IMR-90 (cell line): ENCODE measurements at regions not wholly inside any gene's neighbourhood (a gene's known extent, or its start where the extent isn't known, plus 50 kb on each side); places are given as distances from the start of the nearest gene placed in this dataset.

ENCODE experiments used
- ATAC-seq: fragments of 200-7000 bp; cut with Tn5 transposase; 2 replicates; pipeline ENCODE4 v1.9.1; 2020; ENCODE audit warnings: low read depth, mild to moderate bottlenecking, moderate library complexity
- BruUV-seq: library from RNA; stranded (reverse); fragments of 400-500 nt; replicated peaks from 2 replicates; lab custom pipeline; 2021; lab: Mats Ljungman, UMichigan
- CTCF ChIA-PET: fragments of 300-600 bp; formaldehyde crosslinking; extraction: SDS; loops from one replicate; lab custom pipeline; 2021; ENCODE audit warnings: antibody characterized with exemption; lab: Yijun Ruan, JAX
- POLR2A ChIA-PET: fragments of 300-600 bp; sonication (Branson Sonifier 250); formaldehyde crosslinking; loops from one replicate; lab custom pipeline; 2022; ENCODE audit warnings: antibody characterized with exemption; ENCODE audit not compliant: unreplicated experiment; lab: Charles Lee
- DNase-seq: peaks from one replicate; pipeline ENCODE4 v3.0.0; 2013
- H2AFZ ChIP-seq: replicated peaks from 2 replicates; pipeline ENCODE3; 2013; ENCODE audit warnings: low read length, mild to moderate bottlenecking; ENCODE audit not compliant: poor library complexity
- H2AK5ac ChIP-seq: 2 replicates; pipeline ENCODE4 v1.6.1; 2013; ENCODE audit warnings: low read depth, low read length, inconsistent platforms
- H2AK9ac ChIP-seq: replicated peaks from 2 replicates; pipeline ENCODE3; 2013; ENCODE audit warnings: mild to moderate bottlenecking, low read depth, low read length, moderate library complexity; ENCODE audit not compliant: poor library complexity
- H2BK120ac ChIP-seq: 2 replicates; pipeline ENCODE4 v1.6.1; 2013; ENCODE audit warnings: low read depth, low read length, inconsistent platforms
- H2BK15ac ChIP-seq: 3 replicates; pipeline ENCODE4 v1.6.1; 2013; ENCODE audit warnings: low read depth, low read length, inconsistent platforms
- H2BK20ac ChIP-seq: 2 replicates; pipeline ENCODE4 v1.6.1; 2013; ENCODE audit warnings: low read depth, mild to moderate bottlenecking, inconsistent platforms, low read length, moderate library complexity
- H2BK5ac ChIP-seq: 2 replicates; pipeline ENCODE4 v1.6.1; 2013; ENCODE audit warnings: mild to moderate bottlenecking, low read depth, low read length, inconsistent platforms; ENCODE audit not compliant: poor library complexity, severe bottlenecking
- H3K14ac ChIP-seq: replicated peaks from 2 replicates; pipeline ENCODE4 v1.6.1; 2013; ENCODE audit warnings: low read depth, low read length, inconsistent platforms
- H3K18ac ChIP-seq: 2 replicates; pipeline ENCODE4 v1.6.1; 2013; ENCODE audit warnings: low read depth, low read length, control low read depth
- H3K23ac ChIP-seq: 2 replicates; pipeline ENCODE4 v1.6.1; 2013; ENCODE audit warnings: low read depth, low read length, inconsistent platforms
- H3K27ac ChIP-seq: 2 replicates; pipeline ENCODE4 v1.5.1; 2013; ENCODE audit warnings: mild to moderate bottlenecking, control low read depth, low read length; ENCODE audit not compliant: insufficient read depth
- H3K27me3 ChIP-seq: 2 replicates; pipeline ENCODE4 v1.6.1; 2013; ENCODE audit warnings: low read length; ENCODE audit not compliant: control insufficient read depth, insufficient read depth
- H3K36me3 ChIP-seq: 2 replicates; pipeline ENCODE4 v1.6.1; 2013; ENCODE audit warnings: low read length, mixed read lengths; ENCODE audit not compliant: control insufficient read depth, insufficient read depth
- H3K4ac ChIP-seq: 2 replicates; pipeline ENCODE4 v1.6.1; 2013; ENCODE audit warnings: low read depth, low read length, inconsistent platforms
- H3K4me1 ChIP-seq: 2 replicates; pipeline ENCODE4 v1.6.1; 2013; ENCODE audit warnings: low read length, mixed read lengths; ENCODE audit not compliant: control insufficient read depth, insufficient read depth
- H3K4me2 ChIP-seq: 2 replicates; pipeline ENCODE4 v1.6.1; 2013; ENCODE audit warnings: low read depth, mild to moderate bottlenecking, control low read depth, low read length, moderate library complexity
- H3K4me3 ChIP-seq: 2 replicates; pipeline ENCODE4 v1.5.1; 2013; ENCODE audit warnings: low read depth, mild to moderate bottlenecking, control low read depth, low read length, moderate library complexity; ENCODE audit not compliant: insufficient read depth
- H3K56ac ChIP-seq: 2 replicates; pipeline ENCODE4 v1.6.1; 2013; ENCODE audit warnings: low read length, inconsistent platforms; ENCODE audit not compliant: insufficient read depth; ENCODE audit errors: extremely low read depth
- H3K79me1 ChIP-seq, 2 experiments: 2 replicates each; pipeline ENCODE4 v1.6.1; 2013; ENCODE audit warnings: low read length in 2 of 2, inconsistent platforms in 1 of 2, low read depth in 1 of 2
- H3K9ac ChIP-seq: 2 replicates; pipeline ENCODE4 v1.6.1; 2013; ENCODE audit warnings: low read depth, low read length, control low read depth
- H3K9me1 ChIP-seq: 2 replicates; pipeline ENCODE4 v1.6.1; 2013; ENCODE audit warnings: low read length, inconsistent platforms; ENCODE audit not compliant: insufficient read depth
- H3K9me3 ChIP-seq: 2 replicates; pipeline ENCODE4 v1.6.1; 2013; ENCODE audit warnings: low read length; ENCODE audit not compliant: control insufficient read depth, insufficient read depth
- H4K20me1 ChIP-seq: 2 replicates; pipeline ENCODE4 v1.6.1; 2013; ENCODE audit warnings: low read length, inconsistent platforms; ENCODE audit not compliant: insufficient read depth
- H4K5ac ChIP-seq: 2 replicates; pipeline ENCODE4 v1.6.1; 2013; ENCODE audit warnings: mild to moderate bottlenecking, low read depth, low read length, control low read depth
- H4K8ac ChIP-seq, 2 experiments: 2 replicates each; pipeline ENCODE4 v1.6.1; 2013; ENCODE audit warnings: low read depth in 2 of 2, low read length in 2 of 2, control low read depth in 1 of 2, inconsistent platforms in 1 of 2
- H4K91ac ChIP-seq: 2 replicates; pipeline ENCODE4 v1.6.1; 2013; ENCODE audit warnings: low read depth, low read length, inconsistent platforms; ENCODE audit not compliant: insufficient read depth
- CEBPB ChIP-seq: IDR thresholded peaks from 2 replicates; pipeline ENCODE4 v1.6.1; 2012; ENCODE audit warnings: low read depth, low read length, improper control_type of control experiment
- NFE2L2 ChIP-seq: fragments of 150-350 bp; IDR thresholded peaks from 2 replicates; pipeline ENCODE4 v1.6.1; 2016; ENCODE audit warnings: low read depth, mild to moderate bottlenecking, low read length
- WGBS, 2 experiments: methylation state at CpG; one replicate each; pipeline versions ENCODE4 v1.1.5 to v1.1.7; 2013; ENCODE audit warnings: missing lambda C conversion rate in 2 of 2; ENCODE audit not compliant: insufficient read length in 1 of 2; ENCODE audit errors: extremely low coverage in 2 of 2; 5-methylcytosine and 5-hydroxymethylcytosine counted together
- dilution Hi-C: fragments of 300-500 bp; cut with HindIII; formaldehyde crosslinking; loops from one replicate; pipeline ENCODE4 v1.14.3; 2018; ENCODE audit warnings: low sequenced_read_pairs; ENCODE audit not compliant: unreplicated experiment
- in situ Hi-C: fragments of 300-500 bp; cut with MboI; formaldehyde crosslinking; loops from 3 replicates; pipeline ENCODE4 v1.14.3; 2019; ENCODE audit warnings: low sequenced_read_pairs, inconsistent platforms, mixed read lengths
- intact Hi-C: fragments of 100-400 bp; cut with micrococcal nuclease; formaldehyde crosslinking; loops from 2 replicates; pipeline ENCODE4 v1.10.0; 2022

DNA sequence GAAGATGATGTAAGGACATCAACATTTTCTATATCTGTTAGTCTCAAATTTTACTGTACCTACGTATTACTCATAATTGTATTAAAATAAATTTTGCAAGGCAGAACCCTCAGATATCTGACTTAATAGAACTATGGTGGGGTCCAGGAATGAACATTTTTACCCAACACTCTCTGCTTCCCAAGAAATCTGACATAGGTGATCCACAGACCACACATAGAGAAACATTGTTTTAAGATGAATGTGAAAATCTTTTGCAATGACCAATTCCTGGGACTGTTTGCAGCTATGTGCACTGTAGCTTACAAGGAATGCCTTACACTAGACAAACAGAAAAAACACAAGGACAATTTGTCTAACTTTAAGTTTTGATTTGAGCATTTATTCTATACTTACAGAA, 645.6 kb upstream of the ADGRL2 start:
- dilution Hi-C loops: no loop called here
- no peak for TF ChIP-seq NFE2L2
- TF ChIP-seq CEBPB: peak; percentile 55; the same call in 1 of the 2 replicates

More for the DNA sequence above, 645.6 kb upstream of the ADGRL2 start:
- H2BK120ac ChIP-seq: no peak overlapping the region
- H3K23ac ChIP-seq: no peak overlapping the region
- no peak overlapping the region for H3K14ac ChIP-seq
- no peak overlapping the region for H2AFZ ChIP-seq
- H3K4me1 ChIP-seq: peaks cover 15% of the 10 kb centered on the region
- no peak overlapping the region for H2AK9ac ChIP-seq
- no peaks in the 10 kb centered on the region for H3K9me3 ChIP-seq
- CTCF ChIA-PET: no interaction called here
- ATAC-seq (peak; percentile 63), DNase-seq (peak; percentile 85)
- no peak overlapping the region for H3K56ac ChIP-seq
- no CpG with 5 or more reads among the region's 1 CpG for WGBS, 2 experiments
- intact Hi-C loops: loop anchor here (5.0 kb wide), 1 partner anchor 938 kb away; no protein-coding TSS in a partner anchor
- in situ Hi-C loops: no loop called here
- H3K79me1 ChIP-seq: no peaks in the 10 kb centered on the region
- H3K4me2 ChIP-seq: no peak overlapping the region
- no peak overlapping the region for H3K18ac ChIP-seq
- H3K9ac ChIP-seq: no peak overlapping the region
- POLR2A ChIA-PET: no interaction called here
- H3K27me3 ChIP-seq: no peaks in the 10 kb centered on the region
- H4K5ac ChIP-seq: no peak overlapping the region
- peak overlapping the region; percentile 64 for H2BK5ac ChIP-seq
- H2AK5ac ChIP-seq: no peak overlapping the region
- H2BK20ac ChIP-seq: no peak overlapping the region
- no TSS peak for BruUV-seq
- no peak overlapping the region for H2BK15ac ChIP-seq
- no peaks in the 10 kb centered on the region for H3K36me3 ChIP-seq
- no peak overlapping the region; a peak in 1 of 4 replicates for H4K8ac ChIP-seq
- H4K91ac ChIP-seq: no peak overlapping the region
- no peak overlapping the region for H3K4ac ChIP-seq
- H3K9me1 ChIP-seq: no peaks in the 10 kb centered on the region
- no peak overlapping the region; the same call in 1 of the 2 replicates for H3K27ac ChIP-seq
- H3K4me3 ChIP-seq: no peak overlapping the region
- H4K20me1 ChIP-seq: no peaks in the 10 kb centered on the region
